Common myeloid progenitor, CD34-positive (primary cell): ENCODE measurements at regions not wholly inside any gene's neighbourhood (a gene's known extent, or its start where the extent isn't known, plus 50 kb on each side); places are given as distances from the start of the nearest gene placed in this dataset.

ENCODE experiments used
- CTCF ChIA-PET: fragments of 350-600 bp; sonication (Branson Sonifier 250); formaldehyde crosslinking; loops from one replicate; lab custom pipeline; 2021; ENCODE audit warnings: antibody characterized with exemption; lab: Charles Lee
- POLR2A ChIA-PET: fragments of 350-600 bp; sonication (Branson Sonifier 250); formaldehyde crosslinking; loops from one replicate; lab custom pipeline; 2021; ENCODE audit warnings: antibody characterized with exemption; lab: Charles Lee
- DNase-seq, 3 donors: peaks; one replicate each; pipeline versions ENCODE4 v3.0.0 to v3.0.0-alpha.2; 2013
- H3K27ac ChIP-seq, 2 experiments: 1 replicate in 1 of 2; 2 replicates in 1 of 2; pipeline ENCODE4 v1.7.0; 2013; ENCODE audit warnings: inconsistent platforms in 2 of 2, low read length in 2 of 2, mild to moderate bottlenecking in 2 of 2, low read depth in 1 of 2, moderate library complexity in 1 of 2; ENCODE audit not compliant: severe bottlenecking in 2 of 2, insufficient read depth in 1 of 2, poor library complexity in 1 of 2
- H3K27me3 ChIP-seq, 5 experiments: replicated peaks in 2 of 5; 1 replicate in 3 of 5; 2 replicates in 2 of 5; pipeline versions ENCODE4 v1.6.1 to v1.7.0; 2013; ENCODE audit warnings: low read length in 4 of 5, mild to moderate bottlenecking in 2 of 5, moderate library complexity in 2 of 5, inconsistent platforms in 1 of 5; ENCODE audit not compliant: insufficient read depth in 5 of 5, control insufficient read depth in 4 of 5
- H3K36me3 ChIP-seq, 4 experiments: 1 replicate in 2 of 4; 2 replicates in 2 of 4; pipeline versions ENCODE4 v1.6.1 to v1.7.0; 2013; ENCODE audit warnings: low read length in 3 of 4, control low read depth in 1 of 4, mild to moderate bottlenecking in 1 of 4; ENCODE audit not compliant: control insufficient read depth in 4 of 4, insufficient read depth in 4 of 4
- H3K4me1 ChIP-seq, 4 experiments: 1 replicate in 3 of 4; 2 replicates in 1 of 4; pipeline versions ENCODE4 v1.6.1 to v1.7.1; 2013; ENCODE audit warnings: low read length in 3 of 4, mild to moderate bottlenecking in 3 of 4, control low read depth in 1 of 4, inconsistent platforms in 1 of 4, moderate library complexity in 1 of 4; ENCODE audit not compliant: control insufficient read depth in 4 of 4, insufficient read depth in 4 of 4; ENCODE audit errors: control extremely low read depth in 1 of 4
- H3K4me3 ChIP-seq, 7 experiments: 1 replicate in 4 of 7; 2 replicates in 3 of 7; pipeline versions ENCODE4 v1.5.1 to v1.7.0; 2013; ENCODE audit warnings: mild to moderate bottlenecking in 7 of 7, low read length in 6 of 7, moderate library complexity in 6 of 7, inconsistent platforms in 2 of 7, low read depth in 2 of 7, control low read depth in 1 of 7; ENCODE audit not compliant: insufficient read depth in 4 of 7, control insufficient read depth in 1 of 7; ENCODE audit errors: extremely low read depth in 1 of 7
- H3K9me3 ChIP-seq, 5 experiments: 1 replicate in 4 of 5; 2 replicates in 1 of 5; pipeline versions ENCODE4 v1.6.1 to v1.7.1; 2013; ENCODE audit warnings: low read length in 4 of 5, mild to moderate bottlenecking in 2 of 5, inconsistent platforms in 1 of 5, low read depth in 1 of 5, moderate library complexity in 1 of 5; ENCODE audit not compliant: control insufficient read depth in 4 of 5, insufficient read depth in 2 of 5; ENCODE audit errors: control extremely low read depth in 1 of 5
- WGBS: methylation state at CpG from one replicate; pipeline ENCODE4 v1.1.5; 2013; ENCODE audit not compliant: insufficient coverage; 5-methylcytosine and 5-hydroxymethylcytosine counted together

DNA sequence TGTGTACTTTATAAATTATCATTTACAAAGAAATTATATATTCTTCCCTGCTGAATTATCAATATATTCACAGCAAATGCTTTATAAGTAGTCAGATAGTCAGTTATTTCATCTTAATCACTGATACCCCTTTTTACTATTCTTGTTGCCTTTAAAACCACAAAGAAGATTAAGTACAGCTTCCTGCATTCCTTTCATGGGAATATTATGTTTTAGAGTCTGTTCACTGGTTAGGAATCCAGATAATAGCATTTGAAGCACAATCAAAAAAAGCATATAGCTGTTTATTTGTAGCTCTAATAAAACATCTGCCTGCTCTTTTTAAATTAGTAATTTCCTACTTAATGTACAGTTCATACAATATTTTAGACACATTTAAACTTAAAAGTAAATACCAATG lies 508.9 kb downstream of the FBXO15 start:
- H3K4me3 ChIP-seq, result no peak overlapping the region
- H3K9me3 ChIP-seq, result no peaks in the 10 kb centered on the region
- no peaks in the 10 kb centered on the region for H3K27me3 ChIP-seq
- no peak for DNase-seq
- no peaks in the 10 kb centered on the region for H3K4me1 ChIP-seq
- H3K27ac ChIP-seq, result no peak overlapping the region
- H3K36me3 ChIP-seq, result no peaks in the 10 kb centered on the region
- CTCF ChIA-PET, result no interaction called here
- POLR2A ChIA-PET, result no interaction called here

DNA sequence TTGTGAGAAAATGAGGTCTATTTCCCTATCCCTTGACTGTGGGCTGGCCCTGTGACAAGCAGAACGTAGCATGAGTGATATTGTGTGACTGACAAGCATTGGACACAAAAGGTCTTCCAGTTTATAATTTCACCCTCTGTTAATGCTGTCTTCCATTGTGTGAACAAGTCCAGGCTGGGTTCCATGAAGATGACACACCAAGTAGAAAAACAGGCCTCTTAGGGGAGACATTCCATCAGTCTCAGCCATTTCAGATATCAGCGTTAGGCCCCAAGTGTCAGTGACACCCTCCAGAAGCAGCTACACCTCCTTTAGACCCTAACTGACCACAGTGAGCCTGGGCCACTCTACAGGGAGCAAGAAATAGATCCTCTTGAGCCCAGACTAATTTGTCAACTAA lies 511.3 kb downstream of the FBXO15 start:
- ChIA-PET CTCF (no interaction called here), POLR2A (no interaction called here)
- WGBS, result 91% methylated on average over 1 of the region's 2 CpGs
- H3K4me1 ChIP-seq, result no peaks in the 10 kb centered on the region
- no peak overlapping the region for H3K4me3 ChIP-seq
- H3K9me3 ChIP-seq, result no peaks in the 10 kb centered on the region
- H3K27me3 ChIP-seq, result no peaks in the 10 kb centered on the region
- H3K27ac ChIP-seq, result no peak overlapping the region
- H3K36me3 ChIP-seq, result no peaks in the 10 kb centered on the region
- DNase-seq, result no peak

DNA sequence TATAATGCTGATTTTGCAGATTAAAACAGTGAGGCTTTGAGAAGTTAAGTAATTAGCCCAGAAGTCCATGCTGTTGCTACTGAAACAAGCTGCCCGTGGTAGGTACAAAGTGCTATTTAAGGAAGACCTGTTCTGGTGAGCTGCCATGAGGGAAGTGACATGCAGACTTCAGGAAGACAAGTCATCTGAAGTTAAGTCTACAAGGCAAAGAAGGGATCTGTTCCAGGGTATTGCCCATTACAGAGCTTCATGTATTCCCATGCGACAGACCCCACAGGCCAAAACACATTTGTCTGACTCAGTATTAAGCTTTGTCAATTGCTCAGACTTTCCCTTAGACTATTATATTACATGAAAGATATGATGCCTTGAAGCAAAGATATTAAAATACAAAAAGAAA lies 520.8 kb downstream of the FBXO15 start:
- Histone ChIP-seq H3K9me3 (no peaks in the 10 kb centered on the region), H3K36me3 (no peaks in the 10 kb centered on the region), H3K4me1 (no peaks in the 10 kb centered on the region), H3K27ac (no peak overlapping the region), H3K27me3 (no peaks in the 10 kb centered on the region), H3K4me3 (no peak overlapping the region)
- 25% methylated on average over 1 of the region's 2 CpGs for WGBS
- no peak for DNase-seq
- CTCF ChIA-PET, result no interaction called here
- POLR2A ChIA-PET, result no interaction called here

DNA sequence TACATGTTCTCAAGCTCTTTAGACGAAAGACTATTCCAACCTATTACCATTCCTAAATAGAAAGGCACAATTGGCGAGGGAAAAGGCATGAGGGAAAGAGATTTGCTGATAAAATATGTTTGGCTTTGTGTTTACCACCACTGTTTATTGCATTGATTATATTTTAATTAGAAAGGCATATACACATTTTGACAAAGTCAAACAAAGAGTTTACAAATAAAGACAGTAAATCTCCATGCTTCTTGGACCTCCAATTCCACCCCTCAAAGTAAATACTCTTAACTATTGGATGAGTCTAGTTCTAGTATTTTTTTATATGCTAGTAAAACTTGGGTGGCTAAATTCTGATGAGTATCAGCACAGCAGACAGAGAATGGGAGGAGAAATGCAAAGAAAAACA lies 521.4 kb downstream of the FBXO15 start:
- Histone ChIP-seq H3K4me3 (no peak overlapping the region), H3K4me1 (no peaks in the 10 kb centered on the region), H3K36me3 (no peaks in the 10 kb centered on the region), H3K27me3 (no peaks in the 10 kb centered on the region), H3K27ac (no peak overlapping the region), H3K9me3 (no peaks in the 10 kb centered on the region)
- ChIA-PET POLR2A (no interaction called here), CTCF (no interaction called here)
- no CpG with 5 or more reads among the region's 2 CpGs for WGBS
- DNase-seq, result no peak

DNA sequence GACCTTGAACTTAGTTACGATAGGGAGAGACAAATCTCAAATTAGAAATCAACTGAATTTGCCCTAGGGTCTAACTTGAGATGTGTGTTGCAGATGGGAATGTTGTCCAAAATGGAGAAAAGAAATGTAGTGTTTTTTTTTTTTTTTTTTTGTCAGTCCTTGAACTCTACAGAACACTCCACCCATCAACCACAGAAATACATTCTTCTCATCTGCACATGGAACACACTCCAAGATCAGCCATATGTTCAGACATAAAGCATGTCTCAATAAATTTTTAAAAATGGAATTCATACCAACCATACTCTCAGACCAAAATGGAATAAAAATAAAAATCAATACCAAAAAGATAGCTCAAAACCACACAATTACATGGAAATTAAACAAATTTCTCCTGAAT lies 526.5 kb downstream of the FBXO15 start:
- Histone ChIP-seq H3K27ac (no peak overlapping the region), H3K4me1 (no peaks in the 10 kb centered on the region), H3K9me3 (no peaks in the 10 kb centered on the region), H3K27me3 (no peaks in the 10 kb centered on the region), H3K36me3 (no peaks in the 10 kb centered on the region), H3K4me3 (no peak overlapping the region)
- CTCF ChIA-PET, result no interaction called here
- POLR2A ChIA-PET, result no interaction called here
- DNase-seq, result no peak
- WGBS, result 100% methylated on average over 1 of the region's 1 CpG

DNA sequence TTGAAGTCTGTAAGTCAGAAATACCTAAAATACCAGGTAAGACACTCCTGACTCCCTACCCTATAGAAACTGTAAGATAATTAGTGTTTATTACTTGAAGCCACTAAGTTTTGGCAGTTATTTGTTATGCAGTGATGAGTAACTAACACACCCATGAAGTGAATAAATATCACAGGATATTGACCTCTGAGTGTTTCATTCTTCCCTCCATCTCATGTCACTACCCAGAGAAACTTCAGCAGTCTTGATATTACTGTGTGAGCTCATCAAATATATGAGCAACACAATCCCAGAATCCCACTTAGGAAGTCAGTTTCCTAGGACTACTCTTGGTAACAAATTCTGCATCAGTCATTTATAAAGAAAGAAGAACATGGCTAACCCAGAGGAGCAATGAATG lies 529.7 kb downstream of the FBXO15 start:
- POLR2A ChIA-PET, result interaction anchor here (0.5 kb wide), 1 partner anchor 474 kb away, joined by 3 read pairs; no protein-coding TSS in a partner anchor
- Histone ChIP-seq H3K4me1 (no peaks in the 10 kb centered on the region), H3K9me3 (no peaks in the 10 kb centered on the region), H3K36me3 (no peaks in the 10 kb centered on the region), H3K27me3 (no peaks in the 10 kb centered on the region), H3K4me3 (no peak overlapping the region), H3K27ac (no peak overlapping the region)
- no peak for DNase-seq
- CTCF ChIA-PET, result no interaction called here

DNA sequence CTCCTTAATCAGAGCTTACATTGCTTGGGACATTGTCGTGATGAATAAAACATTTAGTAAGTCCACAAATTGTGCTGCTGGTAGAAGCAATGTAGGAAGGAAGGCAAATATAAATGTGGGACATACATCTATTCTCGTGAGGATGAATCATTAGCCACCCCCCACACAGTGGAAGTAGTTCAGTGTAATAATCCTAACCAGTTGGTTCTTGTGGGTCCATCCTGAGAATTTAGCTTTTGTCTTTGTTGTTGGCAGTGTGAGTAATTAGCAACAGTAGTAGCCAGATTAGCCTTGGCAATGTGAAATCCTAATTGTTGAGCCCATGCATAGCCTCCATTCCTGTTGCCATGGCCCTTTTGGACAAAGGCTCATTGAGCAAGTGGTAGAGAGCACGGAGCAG lies 532.1 kb downstream of the FBXO15 start:
- 100% methylated on average over 2 of the region's 3 CpGs for WGBS
- CTCF ChIA-PET, result no interaction called here
- H3K27ac ChIP-seq, result no peak overlapping the region
- DNase-seq, result no peak
- no peaks in the 10 kb centered on the region for H3K4me1 ChIP-seq
- H3K27me3 ChIP-seq, result no peaks in the 10 kb centered on the region
- H3K4me3 ChIP-seq, result no peak overlapping the region
- POLR2A ChIA-PET, result no interaction called here
- H3K9me3 ChIP-seq, result no peaks in the 10 kb centered on the region
- no peaks in the 10 kb centered on the region for H3K36me3 ChIP-seq

DNA sequence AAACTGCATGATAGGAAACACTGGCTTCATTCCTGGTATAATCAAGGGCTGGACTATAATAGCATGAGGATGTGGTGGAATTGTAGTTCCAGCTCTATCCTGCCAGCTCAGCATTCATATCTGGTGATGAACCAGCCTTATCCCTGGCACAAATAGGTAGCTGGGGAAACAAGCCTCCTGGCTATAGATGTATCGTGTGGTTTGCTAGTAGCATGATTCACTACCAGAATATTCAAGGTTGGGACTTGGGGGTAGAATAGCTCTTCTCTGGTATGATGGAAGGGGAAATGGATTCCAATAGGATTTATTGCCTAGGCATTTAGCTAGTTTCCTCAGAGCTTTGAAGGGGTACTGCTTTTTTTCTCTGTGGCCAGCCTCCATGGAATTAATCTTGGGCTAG lies 532.8 kb downstream of the FBXO15 start:
- ChIA-PET POLR2A (no interaction called here), CTCF (no interaction called here)
- 100% methylated on average over 1 of the region's 1 CpG for WGBS
- no peaks in the 10 kb centered on the region for H3K4me1 ChIP-seq
- DNase-seq, result no peak
- H3K9me3 ChIP-seq, result no peaks in the 10 kb centered on the region
- no peaks in the 10 kb centered on the region for H3K36me3 ChIP-seq
- no peaks in the 10 kb centered on the region for H3K27me3 ChIP-seq
- no peak overlapping the region for H3K4me3 ChIP-seq
- no peak overlapping the region for H3K27ac ChIP-seq
